H9 (cell line): ENCODE measurements at regions not wholly inside any gene's neighbourhood (a gene's known extent, or its start where the extent isn't known, plus 50 kb on each side); places are given as distances from the start of the nearest gene placed in this dataset.

Experiments used
- DNase-seq: peaks from one replicate; pipeline ENCODE4 v3.0.0-alpha.2; 2017
- H2AFZ ChIP-seq: one replicate; pipeline ENCODE4 v1.6.1; 2013; ENCODE audit warnings: mild to moderate bottlenecking, low read length, control low read depth, moderate library complexity
- H2AK5ac ChIP-seq: 2 replicates; pipeline ENCODE4 v1.6.1; 2013; ENCODE audit warnings: low read length, control low read depth, mixed read lengths; ENCODE audit not compliant: insufficient read length
- H2BK120ac ChIP-seq: one replicate; pipeline ENCODE4 v1.6.1; 2013; ENCODE audit warnings: low read depth, mild to moderate bottlenecking, low read length, control low read depth, inconsistent platforms; ENCODE audit not compliant: poor library complexity, severe bottlenecking
- H2BK12ac ChIP-seq: 2 replicates; pipeline ENCODE4 v1.6.1; 2013; ENCODE audit warnings: low read length, control low read depth, mixed read lengths, low read depth; ENCODE audit not compliant: insufficient read length
- H2BK15ac ChIP-seq: 2 replicates; pipeline ENCODE4 v1.6.1; 2013; ENCODE audit warnings: low read depth, low read length, control low read depth
- H2BK20ac ChIP-seq: one replicate; pipeline ENCODE4 v1.6.1; 2013; ENCODE audit warnings: low read depth, mild to moderate bottlenecking, low read length, control low read depth, inconsistent platforms; ENCODE audit not compliant: poor library complexity, severe bottlenecking
- H2BK5ac ChIP-seq: 2 replicates; pipeline ENCODE4 v1.6.1; 2013; ENCODE audit warnings: low read length, control low read depth, mixed read lengths; ENCODE audit not compliant: insufficient read length
- H3K14ac ChIP-seq: 2 replicates; pipeline ENCODE4 v1.6.1; 2013; ENCODE audit warnings: low read length, control low read depth; ENCODE audit not compliant: insufficient read depth
- H3K18ac ChIP-seq: 2 replicates; pipeline ENCODE4 v1.6.1; 2013; ENCODE audit warnings: low read depth, mild to moderate bottlenecking, mixed read lengths, low read length, control low read depth; ENCODE audit not compliant: insufficient read length
- H3K23ac ChIP-seq: 2 replicates; pipeline ENCODE4 v1.6.1; 2013; ENCODE audit warnings: low read length, control low read depth, mixed read lengths, low read depth; ENCODE audit not compliant: insufficient read length
- H3K23me2 ChIP-seq: 2 replicates; pipeline ENCODE4 v1.6.1; 2013; ENCODE audit warnings: low read depth, mild to moderate bottlenecking, mixed read lengths, low read length, control low read depth; ENCODE audit not compliant: insufficient read length, poor library complexity, severe bottlenecking
- H3K27ac ChIP-seq: 2 replicates; pipeline ENCODE4 v1.5.1; 2013; ENCODE audit warnings: low read length, control low read depth, mixed read lengths, low read depth; ENCODE audit not compliant: insufficient read length
- H3K27me3 ChIP-seq: 2 replicates; pipeline ENCODE4 v1.6.1; 2013; ENCODE audit warnings: low read length, control low read depth, inconsistent platforms; ENCODE audit not compliant: insufficient read depth
- H3K4ac ChIP-seq: 2 replicates; pipeline ENCODE4 v1.6.1; 2013; ENCODE audit warnings: low read depth, mild to moderate bottlenecking, control low read depth, inconsistent platforms, low read length, moderate library complexity
- H3K4me1 ChIP-seq: 2 replicates; pipeline ENCODE4 v1.6.1; 2013; ENCODE audit warnings: low read length, control low read depth, inconsistent platforms; ENCODE audit not compliant: insufficient read depth
- H3K4me2 ChIP-seq: 2 replicates; pipeline ENCODE4 v1.6.1; 2013; ENCODE audit warnings: low read length, control low read depth, mixed read lengths; ENCODE audit not compliant: insufficient read length, insufficient read depth
- H3K56ac ChIP-seq: 2 replicates; pipeline ENCODE4 v1.6.1; 2013; ENCODE audit warnings: low read depth, mild to moderate bottlenecking, mixed read lengths, low read length, control low read depth; ENCODE audit not compliant: insufficient read length
- H3K79me1 ChIP-seq: 2 replicates; pipeline ENCODE4 v1.6.1; 2013; ENCODE audit warnings: low read depth, mild to moderate bottlenecking, moderate library complexity, low read length, control low read depth, inconsistent platforms; ENCODE audit not compliant: insufficient read depth, poor library complexity, severe bottlenecking
- H3K79me2 ChIP-seq: 2 replicates; pipeline ENCODE4 v1.6.1; 2013; ENCODE audit warnings: low read length, control low read depth, inconsistent platforms; ENCODE audit not compliant: insufficient read depth
- H3K9ac ChIP-seq: 2 replicates; pipeline ENCODE4 v1.6.1; 2013; ENCODE audit warnings: low read length, control low read depth, mixed read lengths; ENCODE audit not compliant: insufficient read length; ENCODE audit errors: extremely low read depth
- H3K9me3 ChIP-seq: one replicate; pipeline ENCODE4 v1.6.1; 2013; ENCODE audit warnings: low read depth, low read length, inconsistent platforms; ENCODE audit not compliant: control insufficient read depth
- H3T11ph ChIP-seq: one replicate; pipeline ENCODE4 v1.6.1; 2013; ENCODE audit warnings: mild to moderate bottlenecking, low read length, control low read depth, inconsistent platforms
- H4K20me1 ChIP-seq: one replicate; pipeline ENCODE4 v1.6.1; 2013; ENCODE audit not compliant: control insufficient read depth, insufficient read length, insufficient read depth
- H4K5ac ChIP-seq: 2 replicates; pipeline ENCODE4 v1.6.1; 2013; ENCODE audit warnings: low read depth, mild to moderate bottlenecking, mixed read lengths, low read length, control low read depth; ENCODE audit not compliant: insufficient read length
- H4K8ac ChIP-seq: replicated peaks from 2 replicates; pipeline ENCODE4 v1.6.1; 2013; ENCODE audit warnings: low read length, control low read depth, mixed read lengths, low read depth; ENCODE audit not compliant: insufficient read length
- H4K91ac ChIP-seq: 2 replicates; pipeline ENCODE4 v1.6.1; 2013; ENCODE audit warnings: low read depth, mild to moderate bottlenecking, moderate library complexity, mixed read lengths, low read length, control low read depth; ENCODE audit not compliant: insufficient read length
- H3K27ac Mint-ChIP-seq, 3 experiments: 2 replicates in 2 of 3; 3 replicates in 1 of 3; pipeline ENCODE4 v1.8.0; 2020 to 2021; ENCODE audit warnings: mixed read lengths in 3 of 3, mild to moderate bottlenecking in 1 of 3, moderate library complexity in 1 of 3
- H3K27me3 Mint-ChIP-seq: 2 replicates; pipeline ENCODE4 v1.8.0; 2021; ENCODE audit warnings: low read depth, mild to moderate bottlenecking, moderate library complexity, mixed read lengths
- H3K36me3 Mint-ChIP-seq, 3 experiments: 2 replicates in 2 of 3; 3 replicates in 1 of 3; pipeline ENCODE4 v1.8.0; 2020 to 2021; ENCODE audit warnings: low read depth in 3 of 3, mixed read lengths in 3 of 3; ENCODE audit not compliant: insufficient read depth in 1 of 3
- H3K4me1 Mint-ChIP-seq, 2 experiments: 2 replicates each; pipeline ENCODE4 v1.8.0; 2020; ENCODE audit warnings: mixed read lengths in 2 of 2
- H3K4me3 Mint-ChIP-seq, 2 experiments: 2 replicates in 1 of 2; 3 replicates in 1 of 2; pipeline ENCODE4 v1.8.0; 2020 to 2021; ENCODE audit warnings: mild to moderate bottlenecking in 2 of 2, mixed read lengths in 2 of 2, moderate library complexity in 1 of 2
- H3K9me3 Mint-ChIP-seq, 2 experiments: 2 replicates in 1 of 2; 3 replicates in 1 of 2; pipeline ENCODE4 v1.8.0; 2020; ENCODE audit warnings: mild to moderate bottlenecking in 2 of 2, mixed read lengths in 2 of 2, moderate library complexity in 1 of 2
- WGBS: extraction: QIAGEN DNeasy Blood & Tissue Kit; methylation state at CpG from one replicate; pipeline ENCODE4 v1.1.7; 2013; ENCODE audit warnings: missing lambda C conversion rate, low lambda C conversion rate, mixed read lengths; ENCODE audit not compliant: insufficient read length; ENCODE audit errors: extremely low coverage; 5-methylcytosine and 5-hydroxymethylcytosine counted together
- TF ChIP-seq, protein P1 (sequence below): fragments of 200-600 bp; sonication (generic); conservative IDR thresholded peaks from 3 replicates; pipeline ENCODE4 v1.8.0; 2021; ENCODE audit warnings: antibody characterized with exemption, mild to moderate bottlenecking

- DNase-seq: no peak
Measured at GRCh38 chr9:89825669-89826068, 220.9 kb downstream of the GADD45G start.

More at GRCh38 chr9:89825669-89826068, 220.9 kb downstream of the GADD45G start:
- Mint-ChIP-seq H3K27me3 (peaks cover 6% of the 10 kb centered on the region), H3K36me3 (no peaks in the 10 kb centered on the region), H3K9me3 (peaks cover 0 to under 1% of the 10 kb centered on the region in 2 experiments; a peak in 2 of 5 replicates), H3K4me1 (peaks cover 7% of the 10 kb centered on the region in 2 experiments; a peak in 3 of 4 replicates), H3K4me3 (no peak overlapping the region), H3K27ac (no peak overlapping the region; a peak in 1 of 7 replicates)
- Histone ChIP-seq H2BK20ac (no peak overlapping the region), H4K8ac (no peak overlapping the region), H2BK5ac (no peak overlapping the region), H3K23me2 (no peaks in the 10 kb centered on the region), H3K56ac (no peak overlapping the region), H3K9me3 (no peaks in the 10 kb centered on the region), H3K79me2 (no peaks in the 10 kb centered on the region), H3T11ph (no peak overlapping the region), H2BK12ac (no peak overlapping the region), H3K27me3 (no peaks in the 10 kb centered on the region), H2BK120ac (no peak overlapping the region), H3K4ac (no peak overlapping the region), H3K9ac (no peak overlapping the region), H3K23ac (no peak overlapping the region), H4K5ac (no peak overlapping the region), H3K14ac (no peak overlapping the region), H3K4me1 (no peaks in the 10 kb centered on the region), H2AK5ac (no peak overlapping the region), H3K18ac (no peak overlapping the region), H3K79me1 (no peaks in the 10 kb centered on the region), H3K27ac (no peak overlapping the region), H3K4me2 (no peak overlapping the region), H4K20me1 (no peaks in the 10 kb centered on the region), H4K91ac (no peak overlapping the region), H2BK15ac (no peak overlapping the region), H2AFZ (no peak overlapping the region)
- TF ChIP-seq, protein P1, sequence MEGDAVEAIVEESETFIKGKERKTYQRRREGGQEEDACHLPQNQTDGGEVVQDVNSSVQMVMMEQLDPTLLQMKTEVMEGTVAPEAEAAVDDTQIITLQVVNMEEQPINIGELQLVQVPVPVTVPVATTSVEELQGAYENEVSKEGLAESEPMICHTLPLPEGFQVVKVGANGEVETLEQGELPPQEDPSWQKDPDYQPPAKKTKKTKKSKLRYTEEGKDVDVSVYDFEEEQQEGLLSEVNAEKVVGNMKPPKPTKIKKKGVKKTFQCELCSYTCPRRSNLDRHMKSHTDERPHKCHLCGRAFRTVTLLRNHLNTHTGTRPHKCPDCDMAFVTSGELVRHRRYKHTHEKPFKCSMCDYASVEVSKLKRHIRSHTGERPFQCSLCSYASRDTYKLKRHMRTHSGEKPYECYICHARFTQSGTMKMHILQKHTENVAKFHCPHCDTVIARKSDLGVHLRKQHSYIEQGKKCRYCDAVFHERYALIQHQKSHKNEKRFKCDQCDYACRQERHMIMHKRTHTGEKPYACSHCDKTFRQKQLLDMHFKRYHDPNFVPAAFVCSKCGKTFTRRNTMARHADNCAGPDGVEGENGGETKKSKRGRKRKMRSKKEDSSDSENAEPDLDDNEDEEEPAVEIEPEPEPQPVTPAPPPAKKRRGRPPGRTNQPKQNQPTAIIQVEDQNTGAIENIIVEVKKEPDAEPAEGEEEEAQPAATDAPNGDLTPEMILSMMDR: no peak
- no CpG with 5 or more reads among the region's 4 CpGs for WGBS
